ENCODE measurements at regions not wholly inside any gene's neighbourhood (a gene's known extent, or its start where the extent isn't known, plus 50 kb on each side); places are given as distances from the start of the nearest gene placed in this dataset.

DNA sequence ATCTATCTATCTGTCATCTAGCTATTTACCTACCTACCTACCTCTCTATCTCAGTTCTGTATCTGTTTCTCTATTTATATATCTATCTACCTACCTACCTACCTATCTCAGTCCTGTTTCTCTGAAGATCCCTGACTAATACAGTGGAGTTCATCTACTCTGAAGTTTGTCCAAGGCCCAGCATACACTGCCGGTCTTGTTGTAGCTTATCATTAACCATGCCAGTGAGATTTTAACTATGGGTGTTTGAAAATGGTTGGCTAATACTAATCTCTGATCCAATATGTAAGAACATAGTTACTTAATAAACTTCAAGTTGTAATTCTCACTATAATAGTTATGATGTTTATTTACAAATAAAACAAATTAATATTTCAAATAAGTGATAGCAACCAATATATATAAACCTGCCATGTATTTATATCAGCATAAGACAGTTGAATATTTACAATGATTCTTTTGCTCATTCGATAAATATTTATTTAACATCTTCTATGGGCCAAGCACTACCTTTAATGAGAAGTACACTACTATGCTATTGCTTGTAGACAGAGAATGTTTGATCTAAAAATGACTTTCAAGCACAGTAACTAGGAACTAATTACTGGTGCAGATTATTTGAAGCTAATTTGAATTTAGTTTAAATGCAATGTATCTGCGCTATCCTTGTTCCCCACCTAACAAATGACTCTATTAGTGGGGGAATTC lies 242.1 kb downstream of the KLF5 start:
- ChIA-PET CTCF (no interaction called here), POLR2A (no interaction called here)
- TF ChIP-seq ZSCAN30 (tag by site-specific recombination; IDR thresholded peaks at IDR 0.05) (no peak), ZNF473 (tag by site-specific recombination; IDR thresholded peaks at IDR 0.05) (no peak), ZNF324 (tag by site-specific recombination; IDR thresholded peaks at IDR 0.05) (no peak), ZNF24 (tag by site-specific recombination; IDR thresholded peaks at IDR 0.05) (no peak), ZNF585B (tag by site-specific recombination; IDR thresholded peaks at IDR 0.05) (no peak), ZNF623 (tag by site-specific recombination; IDR thresholded peaks at IDR 0.05) (no peak), ZNF155 (tag by site-specific recombination; IDR thresholded peaks at IDR 0.05) (no peak), ZNF426 (tag by site-specific recombination; IDR thresholded peaks at IDR 0.05) (no peak), ZNF776 (tag by site-specific recombination; IDR thresholded peaks at IDR 0.05; ENCODE audit: borderline replicate concordance) (no peak), ZNF174 (tag by site-specific recombination; IDR thresholded peaks at IDR 0.05) (no peak), ZNF549 (tag by site-specific recombination; IDR thresholded peaks at IDR 0.05) (no peak), ZIC2 (tag by site-specific recombination; IDR thresholded peaks at IDR 0.05) (no peak)
- TF ChIP-seq, protein P1, sequence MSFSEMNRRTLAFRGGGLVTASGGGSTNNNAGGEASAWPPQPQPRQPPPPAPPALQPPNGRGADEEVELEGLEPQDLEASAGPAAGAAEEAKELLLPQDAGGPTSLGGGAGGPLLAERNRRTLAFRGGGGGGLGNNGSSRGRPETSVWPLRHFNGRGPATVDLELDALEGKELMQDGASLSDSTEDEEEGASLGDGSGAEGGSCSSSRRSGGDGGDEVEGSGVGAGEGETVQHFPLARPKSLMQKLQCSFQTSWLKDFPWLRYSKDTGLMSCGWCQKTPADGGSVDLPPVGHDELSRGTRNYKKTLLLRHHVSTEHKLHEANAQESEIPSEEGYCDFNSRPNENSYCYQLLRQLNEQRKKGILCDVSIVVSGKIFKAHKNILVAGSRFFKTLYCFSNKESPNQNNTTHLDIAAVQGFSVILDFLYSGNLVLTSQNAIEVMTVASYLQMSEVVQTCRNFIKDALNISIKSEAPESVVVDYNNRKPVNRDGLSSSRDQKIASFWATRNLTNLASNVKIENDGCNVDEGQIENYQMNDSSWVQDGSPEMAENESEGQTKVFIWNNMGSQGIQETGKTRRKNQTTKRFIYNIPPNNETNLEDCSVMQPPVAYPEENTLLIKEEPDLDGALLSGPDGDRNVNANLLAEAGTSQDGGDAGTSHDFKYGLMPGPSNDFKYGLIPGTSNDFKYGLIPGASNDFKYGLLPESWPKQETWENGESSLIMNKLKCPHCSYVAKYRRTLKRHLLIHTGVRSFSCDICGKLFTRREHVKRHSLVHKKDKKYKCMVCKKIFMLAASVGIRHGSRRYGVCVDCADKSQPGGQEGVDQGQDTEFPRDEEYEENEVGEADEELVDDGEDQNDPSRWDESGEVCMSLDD (tag by site-specific recombination; IDR thresholded peaks at IDR 0.05), result no peak
- TF ChIP-seq, protein P2, sequence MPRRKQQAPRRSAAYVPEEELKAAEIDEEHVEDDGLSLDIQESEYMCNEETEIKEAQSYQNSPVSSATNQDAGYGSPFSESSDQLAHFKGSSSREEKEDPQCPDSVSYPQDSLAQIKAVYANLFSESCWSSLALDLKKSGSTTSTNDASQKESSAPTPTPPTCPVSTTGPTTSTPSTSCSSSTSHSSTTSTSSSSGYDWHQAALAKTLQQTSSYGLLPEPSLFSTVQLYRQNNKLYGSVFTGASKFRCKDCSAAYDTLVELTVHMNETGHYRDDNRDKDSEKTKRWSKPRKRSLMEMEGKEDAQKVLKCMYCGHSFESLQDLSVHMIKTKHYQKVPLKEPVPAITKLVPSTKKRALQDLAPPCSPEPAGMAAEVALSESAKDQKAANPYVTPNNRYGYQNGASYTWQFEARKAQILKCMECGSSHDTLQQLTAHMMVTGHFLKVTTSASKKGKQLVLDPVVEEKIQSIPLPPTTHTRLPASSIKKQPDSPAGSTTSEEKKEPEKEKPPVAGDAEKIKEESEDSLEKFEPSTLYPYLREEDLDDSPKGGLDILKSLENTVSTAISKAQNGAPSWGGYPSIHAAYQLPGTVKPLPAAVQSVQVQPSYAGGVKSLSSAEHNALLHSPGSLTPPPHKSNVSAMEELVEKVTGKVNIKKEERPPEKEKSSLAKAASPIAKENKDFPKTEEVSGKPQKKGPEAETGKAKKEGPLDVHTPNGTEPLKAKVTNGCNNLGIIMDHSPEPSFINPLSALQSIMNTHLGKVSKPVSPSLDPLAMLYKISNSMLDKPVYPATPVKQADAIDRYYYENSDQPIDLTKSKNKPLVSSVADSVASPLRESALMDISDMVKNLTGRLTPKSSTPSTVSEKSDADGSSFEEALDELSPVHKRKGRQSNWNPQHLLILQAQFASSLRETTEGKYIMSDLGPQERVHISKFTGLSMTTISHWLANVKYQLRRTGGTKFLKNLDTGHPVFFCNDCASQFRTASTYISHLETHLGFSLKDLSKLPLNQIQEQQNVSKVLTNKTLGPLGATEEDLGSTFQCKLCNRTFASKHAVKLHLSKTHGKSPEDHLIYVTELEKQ (tag by site-specific recombination; IDR thresholded peaks at IDR 0.05; ENCODE audit: borderline replicate concordance), result no peak

DNA sequence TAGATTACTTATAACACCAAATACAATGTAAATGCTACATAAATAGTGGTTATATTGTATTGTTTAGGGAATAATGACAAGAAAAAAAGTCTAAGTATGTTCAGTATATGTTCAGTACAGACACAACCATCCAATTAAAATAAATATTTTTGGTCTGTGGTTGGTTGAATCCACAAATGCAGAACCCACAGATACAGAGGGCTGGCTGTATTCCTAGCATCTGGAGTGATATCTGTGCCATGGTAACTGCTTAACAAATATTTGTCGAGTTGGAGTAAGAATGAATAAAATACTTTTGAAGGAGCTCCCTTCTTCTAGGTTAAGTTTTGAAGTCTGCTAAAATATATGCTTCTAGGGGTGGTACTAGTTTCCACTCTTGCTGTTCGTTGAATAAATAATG lies 241.0 kb downstream of the KLF5 start:
- H3K27ac ChIP-seq (ENCODE audit: extremely low read depth, low read depth, low read length), result no peak overlapping the region
- H3K4me1 ChIP-seq (ENCODE audit: control insufficient read depth, insufficient read depth, low read length), result no peaks in the 10 kb centered on the region
- no peak overlapping the region for H3K4me3 ChIP-seq (ENCODE audit: low read depth, low read length)
- ChIA-PET CTCF (interaction anchor here (0.5 to 0.7 kb wide), 4 partner anchors 35 to 1144 kb away, joined by 3 to 6 read pairs (median 4); no protein-coding TSS in a partner anchor), POLR2A (no interaction called here)
- H3K36me3 ChIP-seq (ENCODE audit: control insufficient read depth in 2 of 2, insufficient read depth in 1 of 2, low read length in 2 of 2), result no peaks in the 10 kb centered on the region
- H3K9me3 ChIP-seq (ENCODE audit: control insufficient read depth, insufficient read depth, low read depth, low read length), result no peaks in the 10 kb centered on the region
- TF ChIP-seq ZNF16 (tag by site-specific recombination; IDR thresholded peaks at IDR 0.05; ENCODE audit: low read depth), result no peak
- TF ChIP-seq, protein P3, sequence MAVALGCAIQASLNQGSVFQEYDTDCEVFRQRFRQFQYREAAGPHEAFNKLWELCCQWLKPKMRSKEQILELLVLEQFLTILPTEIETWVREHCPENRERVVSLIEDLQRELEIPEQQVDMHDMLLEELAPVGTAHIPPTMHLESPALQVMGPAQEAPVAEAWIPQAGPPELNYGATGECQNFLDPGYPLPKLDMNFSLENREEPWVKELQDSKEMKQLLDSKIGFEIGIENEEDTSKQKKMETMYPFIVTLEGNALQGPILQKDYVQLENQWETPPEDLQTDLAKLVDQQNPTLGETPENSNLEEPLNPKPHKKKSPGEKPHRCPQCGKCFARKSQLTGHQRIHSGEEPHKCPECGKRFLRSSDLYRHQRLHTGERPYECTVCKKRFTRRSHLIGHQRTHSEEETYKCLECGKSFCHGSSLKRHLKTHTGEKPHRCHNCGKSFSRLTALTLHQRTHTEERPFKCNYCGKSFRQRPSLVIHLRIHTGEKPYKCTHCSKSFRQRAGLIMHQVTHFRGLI (tag by site-specific recombination; IDR thresholded peaks at IDR 0.05), result no peak
- no peak for TF ChIP-seq ZNF19 (tag by site-specific recombination; IDR thresholded peaks at IDR 0.05; ENCODE audit: low read depth)
- no peak for TF ChIP-seq BCL11B (tag by site-specific recombination; IDR thresholded peaks at IDR 0.05; ENCODE audit: low read depth)
- TF ChIP-seq ZNF121 (tag by site-specific recombination; IDR thresholded peaks at IDR 0.05), result no peak
- no peak for TF ChIP-seq ZFP3 (tag by site-specific recombination; IDR thresholded peaks at IDR 0.05; ENCODE audit: low read depth)

More for the DNA sequence above, 242.1 kb downstream of the KLF5 start:
- Histone ChIP-seq H3K4me3 (ENCODE audit: low read depth, low read length) (no peak overlapping the region), H3K27ac (ENCODE audit: extremely low read depth, low read depth, low read length) (no peak overlapping the region), H3K9me3 (ENCODE audit: control insufficient read depth, insufficient read depth, low read depth, low read length) (no peaks in the 10 kb centered on the region), H3K4me1 (ENCODE audit: control insufficient read depth, insufficient read depth, low read length) (no peaks in the 10 kb centered on the region), H3K36me3 (ENCODE audit: control insufficient read depth in 2 of 2, insufficient read depth in 1 of 2, low read length in 2 of 2) (no peaks in the 10 kb centered on the region)

Data from HEK293 (cell line).